B cell (primary cell): ENCODE measurements at regions not wholly inside any gene's neighbourhood (a gene's known extent, or its start where the extent isn't known, plus 50 kb on each side); places are given as distances from the start of the nearest gene placed in this dataset.

ENCODE experiments used
- CTCF ChIP-seq: fragments of 200-600 bp; IDR thresholded peaks from one replicate; pipeline ENCODE4 v1.8.0; 2022; ENCODE audit warnings: antibody characterized with exemption, mild to moderate bottlenecking
- EZH2 ChIP-seq: IDR thresholded peaks from 2 replicates; pipeline ENCODE4 v1.6.1; 2012; ENCODE audit warnings: borderline replicate concordance, low read depth, mild to moderate bottlenecking, moderate library complexity, low read length; ENCODE audit not compliant: insufficient read depth, poor library complexity, severe bottlenecking

- TF ChIP-seq CTCF (no peak), EZH2 (no peak)
Observed at GRCh38 chr11:31873124-31873523, 62.0 kb upstream of the PAX6 start.
